ENCODE measurements at regions not wholly inside any gene's neighbourhood (a gene's known extent, or its start where the extent isn't known, plus 50 kb on each side); places are given as distances from the start of the nearest gene placed in this dataset.

GRCh38 chr4:110343534-110343933 is 132.4 kb upstream of the ENPEP start:
- TF ChIP-seq CTCF (IDR thresholded peaks at IDR 0.05) (no peak), POLR2AphosphoS5 (IDR thresholded peaks at IDR 0.05) (no peak), POLR2A (IDR thresholded peaks at IDR 0.05) (no peak)
